ENCODE measurements at regions not wholly inside any gene's neighbourhood (a gene's known extent, or its start where the extent isn't known, plus 50 kb on each side); places are given as distances from the start of the nearest gene placed in this dataset.

DNA sequence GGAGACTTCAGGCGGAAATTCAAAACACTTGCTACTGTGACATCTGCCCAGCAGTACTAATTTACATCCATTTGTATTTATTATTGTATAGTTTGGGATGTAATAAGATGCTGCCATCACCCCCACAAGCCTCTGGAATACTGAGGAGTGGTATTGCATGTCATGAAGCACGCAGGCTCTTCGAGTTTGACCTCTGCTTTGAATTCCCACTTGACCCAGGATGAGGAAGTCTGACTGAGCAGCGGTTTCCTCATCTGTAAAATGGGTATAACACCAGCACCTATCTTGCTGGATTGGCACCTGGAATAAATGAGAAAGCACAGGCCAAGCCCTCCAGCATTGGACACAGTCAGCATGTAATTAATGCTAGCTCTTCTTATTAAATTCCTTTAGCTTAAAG, 116.0 kb upstream of the DIO3 start:
- Mint-ChIP-seq H3K4me1 (peaks cover 13% of the 10 kb centered on the region), H3K4me3 (no peak overlapping the region), H3K9me3 (peaks cover 2% of the 10 kb centered on the region), H3K27ac (no peak overlapping the region), H3K27me3 (peaks cover 73% of the 10 kb centered on the region), H3K36me3 (ENCODE audit: low read depth) (no peaks in the 10 kb centered on the region)
- no peak for DNase-seq
- POLR2A ChIA-PET = no interaction called here
- CTCF ChIA-PET = no interaction called here

DNA sequence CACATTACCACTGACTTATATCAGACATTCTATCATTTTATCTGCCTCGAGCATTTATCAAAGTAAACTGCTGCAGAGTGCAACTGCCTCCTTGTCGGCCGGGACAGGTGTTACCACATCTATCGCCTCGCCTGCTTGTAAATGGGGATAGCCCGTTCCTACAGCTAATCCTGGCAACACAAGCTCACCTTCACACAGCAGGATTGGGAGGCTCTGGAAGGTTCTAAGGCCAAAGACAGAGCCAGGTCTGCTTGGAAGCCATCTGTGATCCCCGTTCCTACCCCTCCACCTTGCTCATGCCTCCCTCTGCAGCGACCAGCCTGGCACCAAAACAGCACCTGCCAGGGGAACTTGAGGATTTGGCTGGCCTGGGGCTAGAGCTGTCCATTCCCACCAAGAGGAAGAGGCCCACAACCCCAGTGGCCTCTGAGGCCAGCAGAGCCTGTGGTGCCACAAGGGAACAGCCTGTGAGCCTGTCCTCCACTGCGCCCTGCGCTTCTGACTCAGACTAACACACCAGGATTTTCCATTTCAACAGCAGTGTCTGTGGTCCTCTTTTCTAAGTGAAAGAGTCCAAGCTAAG, 114.8 kb upstream of the DIO3 start:
- Mint-ChIP-seq H3K4me3 (no peak overlapping the region), H3K27me3 (peaks cover 70% of the 10 kb centered on the region), H3K4me1 (peaks cover 13% of the 10 kb centered on the region), H3K9me3 (peaks cover 2% of the 10 kb centered on the region), H3K36me3 (ENCODE audit: low read depth) (no peaks in the 10 kb centered on the region), H3K27ac (no peak overlapping the region)
- DNase-seq = no peak
- POLR2A ChIA-PET = no interaction called here
- CTCF ChIA-PET = no interaction called here

DNA sequence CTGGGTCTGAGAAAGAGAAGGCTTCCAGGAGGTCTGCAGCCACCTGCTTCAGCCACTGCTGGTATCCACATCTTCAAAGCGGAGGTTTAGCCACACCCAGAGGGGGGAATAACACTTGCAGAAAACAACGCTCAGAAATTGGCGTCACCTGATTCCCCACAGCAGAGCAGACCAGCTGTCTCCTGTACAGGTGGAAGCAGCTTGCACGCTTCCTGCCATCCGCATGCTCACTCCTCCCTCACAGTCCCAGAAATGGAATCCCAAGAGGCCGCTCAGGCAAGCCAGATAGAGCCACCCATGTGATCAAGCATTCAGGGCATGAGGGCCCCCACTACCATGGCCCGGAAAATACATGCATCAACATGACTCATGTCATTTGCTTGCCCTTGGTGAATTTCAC, 112.2 kb upstream of the DIO3 start:
- Mint-ChIP-seq H3K4me3 (no peak overlapping the region), H3K4me1 (no peaks in the 10 kb centered on the region), H3K27ac (no peak overlapping the region), H3K27me3 (peaks cover 65% of the 10 kb centered on the region), H3K36me3 (ENCODE audit: low read depth) (no peaks in the 10 kb centered on the region), H3K9me3 (no peaks in the 10 kb centered on the region)
- POLR2A ChIA-PET = no interaction called here
- DNase-seq = no peak
- CTCF ChIA-PET = no interaction called here

DNA sequence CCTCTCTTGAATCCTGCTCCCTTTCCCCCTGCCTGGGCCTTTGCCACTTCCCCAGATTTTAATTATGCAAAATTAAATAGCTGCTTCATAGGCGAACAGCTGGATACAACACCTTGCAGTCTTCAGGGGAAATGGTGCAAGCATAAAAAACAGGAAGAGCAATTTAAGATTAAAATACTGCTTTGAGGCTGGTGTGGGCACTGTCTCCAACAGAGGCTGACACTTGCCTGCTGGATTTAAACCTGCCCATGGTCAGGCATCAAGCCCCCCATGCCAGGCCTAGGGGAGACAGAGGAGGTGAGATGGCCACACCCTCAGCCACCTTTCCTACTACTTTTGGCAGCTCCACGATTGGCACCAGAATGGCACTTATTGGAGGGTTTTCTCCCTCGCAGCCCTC, 110.1 kb upstream of the DIO3 start:
- Mint-ChIP-seq H3K9me3 (no peaks in the 10 kb centered on the region), H3K27me3 (peaks cover 70% of the 10 kb centered on the region), H3K4me1 (no peaks in the 10 kb centered on the region), H3K36me3 (ENCODE audit: low read depth) (no peaks in the 10 kb centered on the region), H3K4me3 (no peak overlapping the region), H3K27ac (no peak overlapping the region)
- ChIA-PET CTCF (no interaction called here), POLR2A (no interaction called here)
- DNase-seq = no peak

DNA sequence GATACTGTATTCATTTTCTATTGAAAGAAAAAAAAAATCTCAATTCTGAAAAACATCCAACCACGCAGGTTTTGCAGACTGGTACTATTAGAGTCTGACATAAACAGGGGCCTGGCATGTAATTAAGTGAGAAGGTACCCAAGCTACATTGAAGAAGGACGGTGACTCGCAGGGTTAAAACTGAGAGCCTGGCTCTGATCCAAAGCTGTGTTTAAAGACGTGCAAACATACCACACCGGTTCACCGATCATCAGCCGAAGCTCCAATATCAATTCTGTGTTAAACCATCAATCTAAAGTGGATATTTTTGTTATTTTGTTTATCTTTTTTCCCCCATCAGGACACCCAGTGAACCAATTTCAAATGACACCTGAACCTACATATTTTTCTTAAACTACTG, 108.1 kb upstream of the DIO3 start:
- H3K27ac Mint-ChIP-seq = no peak overlapping the region
- no peaks in the 10 kb centered on the region for H3K36me3 Mint-ChIP-seq (ENCODE audit: low read depth)
- H3K9me3 Mint-ChIP-seq = no peaks in the 10 kb centered on the region
- H3K4me3 Mint-ChIP-seq = no peak overlapping the region
- no peak for DNase-seq
- CTCF ChIA-PET = interaction anchor here (1.2 kb wide), 1 partner anchor 15 kb away, joined by 3 read pairs; no protein-coding TSS in a partner anchor
- POLR2A ChIA-PET = no interaction called here
- H3K27me3 Mint-ChIP-seq = peaks cover 64% of the 10 kb centered on the region
- no peaks in the 10 kb centered on the region for H3K4me1 Mint-ChIP-seq

DNA sequence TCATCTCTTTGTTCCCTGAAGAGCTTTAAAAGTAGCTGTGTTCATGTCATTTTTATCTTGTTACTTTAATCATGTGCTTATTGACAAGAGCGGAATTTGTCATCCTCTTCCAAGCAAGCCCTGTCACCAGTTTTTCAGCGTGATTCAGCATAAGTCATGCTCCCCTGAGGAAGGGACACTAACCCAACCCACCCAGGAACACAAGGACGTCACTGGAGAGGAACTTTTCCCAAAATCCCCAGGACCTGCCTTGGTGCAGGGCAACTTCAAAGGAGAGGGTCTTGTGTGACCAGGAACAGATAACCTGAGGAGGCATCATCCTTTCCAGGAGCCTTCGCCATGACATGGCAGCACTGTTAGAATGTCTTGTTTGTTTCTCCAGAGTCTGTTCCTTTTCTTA, 107.1 kb upstream of the DIO3 start:
- CTCF ChIA-PET = interaction anchor here (1.2 kb wide), 1 partner anchor 16 kb away, joined by 3 read pairs; no protein-coding TSS in a partner anchor
- Mint-ChIP-seq H3K9me3 (no peaks in the 10 kb centered on the region), H3K27ac (no peak overlapping the region), H3K4me1 (no peaks in the 10 kb centered on the region), H3K4me3 (no peak overlapping the region), H3K27me3 (peaks cover 60% of the 10 kb centered on the region), H3K36me3 (ENCODE audit: low read depth) (no peaks in the 10 kb centered on the region)
- POLR2A ChIA-PET = no interaction called here
- no peak for DNase-seq

- H3K4me3 Mint-ChIP-seq = no peak overlapping the region
- H3K27ac Mint-ChIP-seq = no peak overlapping the region
- no peaks in the 10 kb centered on the region for H3K9me3 Mint-ChIP-seq
- DNase-seq = no peak
- peaks cover 60% of the 10 kb centered on the region for H3K27me3 Mint-ChIP-seq
- no peaks in the 10 kb centered on the region for H3K36me3 Mint-ChIP-seq (ENCODE audit: low read depth)
- ChIA-PET POLR2A (no interaction called here), CTCF (no interaction called here)
- no peaks in the 10 kb centered on the region for H3K4me1 Mint-ChIP-seq
Measured at GRCh38 chr14:101456246-101457175, 104.8 kb upstream of the DIO3 start.

- Mint-ChIP-seq H3K9me3 (no peaks in the 10 kb centered on the region), H3K27me3 (peaks cover 56% of the 10 kb centered on the region), H3K4me3 (no peak overlapping the region), H3K27ac (no peak overlapping the region), H3K4me1 (no peaks in the 10 kb centered on the region), H3K36me3 (ENCODE audit: low read depth) (no peaks in the 10 kb centered on the region)
- ChIA-PET POLR2A (no interaction called here), CTCF (no interaction called here)
- DNase-seq = no peak
Measured at GRCh38 chr14:101457301-101457935, 103.9 kb upstream of the DIO3 start.

GRCh38 chr14:101457936-101458740, 103.2 kb upstream of the DIO3 start:
- Mint-ChIP-seq H3K4me3 (no peak overlapping the region), H3K4me1 (no peaks in the 10 kb centered on the region), H3K36me3 (ENCODE audit: low read depth) (no peaks in the 10 kb centered on the region), H3K9me3 (no peaks in the 10 kb centered on the region), H3K27ac (no peak overlapping the region), H3K27me3 (peaks cover 52% of the 10 kb centered on the region)
- ChIA-PET CTCF (no interaction called here), POLR2A (no interaction called here)
- DNase-seq = no peak

GRCh38 chr14:101458741-101459550, 102.3 kb upstream of the DIO3 start:
- Mint-ChIP-seq H3K36me3 (ENCODE audit: low read depth) (no peaks in the 10 kb centered on the region), H3K4me1 (no peaks in the 10 kb centered on the region), H3K4me3 (no peak overlapping the region), H3K27ac (no peak overlapping the region), H3K27me3 (peaks cover 48% of the 10 kb centered on the region), H3K9me3 (no peaks in the 10 kb centered on the region)
- ChIA-PET POLR2A (no interaction called here), CTCF (no interaction called here)
- DNase-seq = no peak

- Mint-ChIP-seq H3K27me3 (peaks cover 43% of the 10 kb centered on the region), H3K36me3 (ENCODE audit: low read depth) (no peaks in the 10 kb centered on the region), H3K4me3 (no peak overlapping the region), H3K9me3 (no peaks in the 10 kb centered on the region), H3K27ac (no peak overlapping the region), H3K4me1 (no peaks in the 10 kb centered on the region)
- CTCF ChIA-PET = no interaction called here
- POLR2A ChIA-PET = no interaction called here
- DNase-seq = no peak
Measured at GRCh38 chr14:101459551-101459900, 101.8 kb upstream of the DIO3 start.

GRCh38 chr14:101460521-101460920, 100.8 kb upstream of the DIO3 start:
- H3K9me3 Mint-ChIP-seq = no peaks in the 10 kb centered on the region
- no peak overlapping the region for H3K27ac Mint-ChIP-seq
- POLR2A ChIA-PET = no interaction called here
- H3K27me3 Mint-ChIP-seq = peaks cover 35% of the 10 kb centered on the region
- H3K4me3 Mint-ChIP-seq = no peak overlapping the region
- DNase-seq = no peak
- H3K4me1 Mint-ChIP-seq = no peaks in the 10 kb centered on the region
- H3K36me3 Mint-ChIP-seq (ENCODE audit: low read depth) = no peaks in the 10 kb centered on the region
- CTCF ChIA-PET = no interaction called here

Measured in activated CD4-positive, alpha-beta memory T cell treated with anti-CD3 and anti-CD28 coated beads, Interleukin-2, amount 10 ng/mL, durations not matched to agents 7 days and 5 days (primary cell).